Body of pancreas (tissue), 4 donors: ENCODE measurements at regions not wholly inside any gene's neighbourhood (a gene's known extent, or its start where the extent isn't known, plus 50 kb on each side); places are given as distances from the start of the nearest gene placed in this dataset.

ENCODE experiments used
- POLR2A ChIP-seq, 3 donors: fragments of 450-650 bp; IDR thresholded peaks; one replicate each; pipeline ENCODE4 v1.6.1; 2016; ENCODE audit warnings: antibody characterized with exemption in 3 of 3, mild to moderate bottlenecking in 2 of 3
- TF ChIP-seq, protein P1 (sequence below), 7 experiments: fragments of 450-650 bp in 4 of 7; fragments of 200-600 bp in 3 of 7; sonication (generic) in 3 of 7; IDR thresholded peaks; one replicate each; pipeline ENCODE4 v1.5.1; 2016 to 2019; ENCODE audit warnings: antibody characterized with exemption in 7 of 7

DNA sequence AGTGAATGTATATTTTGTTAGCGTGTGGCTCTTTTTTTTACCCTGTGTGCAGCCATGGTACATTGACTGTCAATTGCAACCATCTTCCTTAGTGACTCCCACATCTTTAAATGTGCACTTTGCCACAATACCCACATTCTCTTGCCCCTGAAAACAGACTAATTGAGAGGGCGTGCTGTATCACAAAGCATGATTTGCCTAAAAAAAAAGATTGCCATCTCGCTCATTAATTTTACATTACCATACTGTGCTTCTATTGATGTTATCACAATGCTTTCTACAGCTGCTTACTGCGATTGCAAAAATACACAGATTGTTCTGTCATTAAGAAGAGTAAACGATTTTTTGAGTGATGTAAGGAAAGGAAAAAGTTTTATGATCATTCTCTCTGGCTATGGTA, 613.1 kb upstream of the NRP1 start:
- TF ChIP-seq POLR2A (IDR thresholded peaks at IDR 0.05): no peak
- TF ChIP-seq, protein P1, sequence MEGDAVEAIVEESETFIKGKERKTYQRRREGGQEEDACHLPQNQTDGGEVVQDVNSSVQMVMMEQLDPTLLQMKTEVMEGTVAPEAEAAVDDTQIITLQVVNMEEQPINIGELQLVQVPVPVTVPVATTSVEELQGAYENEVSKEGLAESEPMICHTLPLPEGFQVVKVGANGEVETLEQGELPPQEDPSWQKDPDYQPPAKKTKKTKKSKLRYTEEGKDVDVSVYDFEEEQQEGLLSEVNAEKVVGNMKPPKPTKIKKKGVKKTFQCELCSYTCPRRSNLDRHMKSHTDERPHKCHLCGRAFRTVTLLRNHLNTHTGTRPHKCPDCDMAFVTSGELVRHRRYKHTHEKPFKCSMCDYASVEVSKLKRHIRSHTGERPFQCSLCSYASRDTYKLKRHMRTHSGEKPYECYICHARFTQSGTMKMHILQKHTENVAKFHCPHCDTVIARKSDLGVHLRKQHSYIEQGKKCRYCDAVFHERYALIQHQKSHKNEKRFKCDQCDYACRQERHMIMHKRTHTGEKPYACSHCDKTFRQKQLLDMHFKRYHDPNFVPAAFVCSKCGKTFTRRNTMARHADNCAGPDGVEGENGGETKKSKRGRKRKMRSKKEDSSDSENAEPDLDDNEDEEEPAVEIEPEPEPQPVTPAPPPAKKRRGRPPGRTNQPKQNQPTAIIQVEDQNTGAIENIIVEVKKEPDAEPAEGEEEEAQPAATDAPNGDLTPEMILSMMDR (IDR thresholded peaks at IDR 0.05): no peak
